SK-N-MC (cell line): ENCODE measurements at regions not wholly inside any gene's neighbourhood (a gene's known extent, or its start where the extent isn't known, plus 50 kb on each side); places are given as distances from the start of the nearest gene placed in this dataset.

ENCODE experiments used
- EZH2 ChIP-seq: fragments of 200-600 bp; sonication (generic); IDR thresholded peaks from one replicate; pipeline ENCODE4 v1.6.1; 2017; ENCODE audit warnings: antibody characterized with exemption
- POLR2AphosphoS5 ChIP-seq: IDR thresholded peaks from 2 replicates; pipeline ENCODE4 v1.6.1; 2012; ENCODE audit warnings: mild to moderate bottlenecking, low read depth, low read length, borderline replicate concordance

DNA sequence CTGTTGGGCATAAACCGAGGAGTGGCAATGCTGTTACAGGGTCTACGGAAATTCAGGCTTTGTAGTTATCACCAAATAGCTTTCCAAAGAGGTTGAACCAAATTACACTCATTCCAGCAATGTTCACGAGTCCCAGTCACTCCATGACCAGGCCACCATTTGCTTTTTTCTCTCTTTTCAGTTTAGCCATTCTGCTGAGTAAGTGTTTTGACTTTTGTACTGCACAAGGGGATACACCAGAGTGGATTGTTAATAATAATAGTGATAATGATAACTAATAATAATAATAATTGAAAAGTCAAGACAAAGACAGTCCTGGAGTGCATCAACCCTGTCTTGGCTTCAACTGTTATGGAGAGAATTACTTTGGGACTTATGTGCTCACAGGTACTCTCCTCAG, 343.5 kb downstream of the AACS start:
- TF ChIP-seq POLR2AphosphoS5 (no peak), EZH2 (no peak)
